ENCODE measurements at regions not wholly inside any gene's neighbourhood (a gene's known extent, or its start where the extent isn't known, plus 50 kb on each side); places are given as distances from the start of the nearest gene placed in this dataset.

DNA sequence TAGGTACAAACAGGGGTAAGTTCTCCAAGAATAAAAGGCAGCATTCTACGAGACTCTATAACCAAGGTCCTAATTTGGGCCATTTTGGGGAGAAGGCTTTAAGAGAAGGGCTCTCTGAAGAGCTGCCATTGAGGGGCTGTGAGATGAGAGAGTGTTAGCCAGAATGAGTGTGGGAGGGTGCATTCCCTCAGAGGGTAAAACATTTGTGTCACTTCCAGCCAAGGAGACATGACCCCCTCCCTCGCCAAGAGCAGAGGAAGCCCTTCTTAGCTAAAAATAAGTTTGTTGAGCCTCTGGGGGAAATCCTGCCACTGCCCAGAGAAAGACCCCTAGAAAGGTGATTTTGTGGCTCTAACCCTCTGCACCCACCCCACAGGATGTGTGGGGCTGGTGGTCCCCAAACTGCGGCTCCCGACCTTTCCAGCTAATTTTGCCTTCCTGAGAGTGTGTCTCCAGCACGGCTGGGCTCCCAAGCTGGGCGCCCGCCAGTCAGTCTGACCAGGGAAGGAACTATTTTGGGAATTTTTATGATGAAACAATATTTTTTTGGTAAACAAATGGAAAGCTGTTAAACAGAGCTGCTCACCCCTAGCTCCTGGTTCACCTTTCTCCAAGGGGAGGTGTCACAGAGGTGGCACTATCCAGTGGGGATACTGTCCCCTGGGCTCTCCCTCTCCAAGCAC, 65.9 kb upstream of the JDP2 start:
- H3K27me3 ChIP-seq = no peaks in the 10 kb centered on the region
- TF ChIP-seq, protein P1, sequence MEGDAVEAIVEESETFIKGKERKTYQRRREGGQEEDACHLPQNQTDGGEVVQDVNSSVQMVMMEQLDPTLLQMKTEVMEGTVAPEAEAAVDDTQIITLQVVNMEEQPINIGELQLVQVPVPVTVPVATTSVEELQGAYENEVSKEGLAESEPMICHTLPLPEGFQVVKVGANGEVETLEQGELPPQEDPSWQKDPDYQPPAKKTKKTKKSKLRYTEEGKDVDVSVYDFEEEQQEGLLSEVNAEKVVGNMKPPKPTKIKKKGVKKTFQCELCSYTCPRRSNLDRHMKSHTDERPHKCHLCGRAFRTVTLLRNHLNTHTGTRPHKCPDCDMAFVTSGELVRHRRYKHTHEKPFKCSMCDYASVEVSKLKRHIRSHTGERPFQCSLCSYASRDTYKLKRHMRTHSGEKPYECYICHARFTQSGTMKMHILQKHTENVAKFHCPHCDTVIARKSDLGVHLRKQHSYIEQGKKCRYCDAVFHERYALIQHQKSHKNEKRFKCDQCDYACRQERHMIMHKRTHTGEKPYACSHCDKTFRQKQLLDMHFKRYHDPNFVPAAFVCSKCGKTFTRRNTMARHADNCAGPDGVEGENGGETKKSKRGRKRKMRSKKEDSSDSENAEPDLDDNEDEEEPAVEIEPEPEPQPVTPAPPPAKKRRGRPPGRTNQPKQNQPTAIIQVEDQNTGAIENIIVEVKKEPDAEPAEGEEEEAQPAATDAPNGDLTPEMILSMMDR (IDR thresholded peaks at IDR 0.05) = no peak
- TF ChIP-seq POLR2AphosphoS5 (IDR thresholded peaks at IDR 0.05) (no peak), EP300 (IDR thresholded peaks at IDR 0.05) (no peak), POLR2A (IDR thresholded peaks at IDR 0.05; ENCODE audit: low read depth) (no peak)
- WGBS = 79% methylated on average over 7 of the region's 7 CpGs
- no peak for DNase-seq (ENCODE audit: extremely low spot score)
- no peaks in the 10 kb centered on the region for H3K9me3 ChIP-seq
- intact Hi-C loops (cut with DNase I) = no loop called here
- peaks cover 6 to 27% (median 22%) of the 10 kb centered on the region in 4 donors for H3K4me1 ChIP-seq
- H3K4me3 ChIP-seq = no peak overlapping the region
- H3K27ac ChIP-seq (replicated peaks in 1 of 4) = no peak overlapping the region
- no peaks in the 10 kb centered on the region for H3K36me3 ChIP-seq

DNA sequence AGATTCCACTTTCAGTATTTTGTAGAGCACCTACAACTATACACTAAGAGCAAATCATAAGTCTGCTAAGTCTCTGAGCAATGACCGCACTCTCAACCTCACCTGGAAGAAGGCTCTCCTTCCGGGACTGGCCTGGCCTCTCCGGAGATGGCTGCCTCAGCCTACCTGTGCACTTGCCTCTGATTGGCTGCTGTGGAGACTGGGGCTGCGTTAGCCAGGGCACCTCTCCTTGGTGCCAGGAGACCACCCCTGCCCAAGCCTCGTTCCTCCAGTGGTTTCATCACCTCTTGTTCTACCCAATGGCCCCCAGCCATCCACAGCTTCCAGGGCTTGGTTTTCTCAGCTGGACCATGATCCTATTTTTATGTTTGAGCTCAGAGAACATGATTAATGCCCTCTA, 64.7 kb upstream of the JDP2 start:
- intact Hi-C loops (cut with DNase I) = no loop called here
- peaks cover 6 to 27% (median 22%) of the 10 kb centered on the region in 4 donors for H3K4me1 ChIP-seq
- H3K9me3 ChIP-seq = no peaks in the 10 kb centered on the region
- WGBS = 91% methylated on average over 5 of the region's 5 CpGs
- H3K4me3 ChIP-seq = no peak overlapping the region
- no peak for DNase-seq (ENCODE audit: extremely low spot score)
- H3K36me3 ChIP-seq = no peaks in the 10 kb centered on the region
- TF ChIP-seq POLR2AphosphoS5 (IDR thresholded peaks at IDR 0.05) = no peak
- TF ChIP-seq, protein P1 (IDR thresholded peaks at IDR 0.05) = no peak
- no peak for TF ChIP-seq EP300 (IDR thresholded peaks at IDR 0.05)
- TF ChIP-seq POLR2A (IDR thresholded peaks at IDR 0.05; ENCODE audit: low read depth) = no peak
- H3K27me3 ChIP-seq = no peaks in the 10 kb centered on the region
- peak overlapping the region in 1 of 4 donors; percentile 12 for H3K27ac ChIP-seq (replicated peaks in 1 of 4)

DNA sequence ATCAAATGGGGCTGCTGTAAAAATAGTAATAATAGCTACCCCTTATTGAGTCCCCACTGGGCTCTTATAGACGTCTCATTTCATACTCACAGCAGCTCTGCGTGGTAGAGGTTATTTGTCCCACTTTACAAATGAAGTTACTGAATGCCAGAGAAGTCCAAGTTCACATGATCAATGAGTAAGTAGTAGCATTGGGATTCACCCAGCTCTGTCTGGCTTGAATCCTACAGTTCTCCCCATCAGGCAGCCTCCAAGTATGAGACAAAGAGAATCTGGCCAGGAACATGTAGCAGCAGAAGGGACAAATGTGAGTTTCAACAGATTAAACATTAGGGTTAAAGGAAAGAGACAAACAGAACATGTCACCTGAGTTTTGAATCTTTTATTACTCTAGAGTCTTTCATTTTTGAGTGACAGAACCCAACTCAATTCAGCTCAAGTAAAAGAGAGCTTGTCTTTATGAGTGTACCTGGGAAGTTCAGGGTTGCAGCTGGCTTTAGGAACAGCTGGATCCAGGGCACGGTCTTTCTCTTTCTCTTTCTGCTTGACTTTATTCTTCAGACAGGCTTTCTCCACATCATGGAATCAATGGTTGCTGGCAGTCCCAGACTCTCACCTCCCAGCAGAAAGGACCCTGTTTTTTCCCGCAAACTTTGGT, 64.1 kb upstream of the JDP2 start:
- Histone ChIP-seq H3K27me3 (no peaks in the 10 kb centered on the region), H3K4me3 (no peak overlapping the region), H3K27ac (replicated peaks in 1 of 4) (peak overlapping the region in 2 of 4 donors; percentile 12 to 33), H3K4me1 (peaks cover 6 to 27% (median 22%) of the 10 kb centered on the region in 4 donors), H3K36me3 (no peaks in the 10 kb centered on the region), H3K9me3 (no peaks in the 10 kb centered on the region)
- WGBS = 61% methylated on average over 4 of the region's 4 CpGs
- TF ChIP-seq, protein P1 (IDR thresholded peaks at IDR 0.05) = no peak
- TF ChIP-seq POLR2A (IDR thresholded peaks at IDR 0.05; ENCODE audit: low read depth) (no peak), EP300 (IDR thresholded peaks at IDR 0.05) (no peak), POLR2AphosphoS5 (IDR thresholded peaks at IDR 0.05) (no peak)
- DNase-seq (ENCODE audit: extremely low spot score) = no peak
- intact Hi-C loops (cut with DNase I) = no loop called here

DNA sequence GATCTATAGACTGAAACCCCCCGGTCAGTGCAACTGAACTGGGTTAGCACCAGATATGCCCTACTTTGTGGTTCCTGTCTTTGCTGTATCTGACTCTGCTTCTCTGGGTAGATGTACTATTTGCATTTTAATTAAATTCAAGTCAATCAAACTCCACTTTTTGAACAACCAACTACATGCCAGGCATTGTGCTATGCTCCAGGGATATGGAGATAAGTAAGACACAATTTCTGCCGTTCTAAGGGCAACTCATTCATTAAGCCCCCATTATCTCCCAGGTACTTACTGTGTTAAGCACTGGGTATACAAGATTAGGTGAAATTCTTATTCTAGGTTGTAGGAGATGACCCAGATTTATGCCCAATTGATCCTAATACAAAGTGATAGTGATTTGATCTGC, 62.7 kb upstream of the JDP2 start:
- H3K27me3 ChIP-seq = no peaks in the 10 kb centered on the region
- intact Hi-C loops (cut with DNase I) = no loop called here
- 96% methylated on average over 2 of the region's 2 CpGs for WGBS
- no peak overlapping the region for H3K27ac ChIP-seq (replicated peaks in 1 of 4)
- peaks cover 6 to 27% (median 22%) of the 10 kb centered on the region in 4 donors for H3K4me1 ChIP-seq
- DNase-seq (ENCODE audit: extremely low spot score) = no peak
- TF ChIP-seq POLR2AphosphoS5 (IDR thresholded peaks at IDR 0.05) (no peak), POLR2A (IDR thresholded peaks at IDR 0.05; ENCODE audit: low read depth) (no peak), EP300 (IDR thresholded peaks at IDR 0.05) (no peak)
- TF ChIP-seq, protein P1 (IDR thresholded peaks at IDR 0.05) = no peak
- no peaks in the 10 kb centered on the region for H3K36me3 ChIP-seq
- H3K9me3 ChIP-seq = no peaks in the 10 kb centered on the region
- H3K4me3 ChIP-seq = no peak overlapping the region

Measured in esophagus muscularis mucosa (tissue), 4 donors.